HEK293 (cell line): ENCODE measurements at regions not wholly inside any gene's neighbourhood (a gene's known extent, or its start where the extent isn't known, plus 50 kb on each side); places are given as distances from the start of the nearest gene placed in this dataset.

Experiments used
- CTCF ChIA-PET: fragments of 350-600 bp; formaldehyde crosslinking; extraction: SDS; loops from one replicate; lab custom pipeline; 2021; ENCODE audit warnings: antibody characterized with exemption; lab: Yijun Ruan, JAX
- POLR2A ChIA-PET: fragments of 300-600 bp; formaldehyde crosslinking; extraction: SDS; loops from one replicate; lab custom pipeline; 2020; ENCODE audit warnings: antibody characterized with exemption, inconsistent platforms; lab: Yijun Ruan, JAX
- H3K27ac ChIP-seq: fragments of 200-500 bp; sonication (Bioruptor generic); 2 replicates; pipeline ENCODE4 v1.5.1; 2014; ENCODE audit warnings: low read depth, low read length, control low read depth, inconsistent platforms; ENCODE audit errors: extremely low read depth
- H3K36me3 ChIP-seq, 2 experiments: fragments of 200-500 bp in 1 of 2; sonication (Bioruptor generic) in 1 of 2; 1 replicate in 1 of 2; 2 replicates in 1 of 2; pipeline ENCODE4 v1.5.1; 2014 to 2017; ENCODE audit warnings: inconsistent platforms in 2 of 2, low read length in 2 of 2; ENCODE audit not compliant: control insufficient read depth in 2 of 2, insufficient read depth in 1 of 2
- H3K4me1 ChIP-seq: fragments of 200-500 bp; sonication (Bioruptor generic); 2 replicates; pipeline ENCODE4 v1.5.1; 2014; ENCODE audit warnings: mild to moderate bottlenecking, low read length, inconsistent platforms; ENCODE audit not compliant: control insufficient read depth, insufficient read depth
- H3K4me3 ChIP-seq: 2 replicates; pipeline ENCODE4 v1.5.1; 2011; ENCODE audit warnings: low read depth, mild to moderate bottlenecking, control low read depth, low read length, moderate library complexity
- H3K9me3 ChIP-seq: fragments of 200-500 bp; sonication (Bioruptor generic); 2 replicates; pipeline ENCODE4 v1.5.1; 2014; ENCODE audit warnings: low read depth, low read length, inconsistent platforms; ENCODE audit not compliant: control insufficient read depth, insufficient read depth
- CTCF ChIP-seq: fragments of 450-650 bp; formaldehyde crosslinking; IDR thresholded peaks from 2 replicates; pipeline ENCODE4 v1.5.1; 2016; ENCODE audit warnings: missing biosample characterization, missing genetic modification characterization
- KLF10 ChIP-seq: fragments of 450-650 bp; IDR thresholded peaks from 2 replicates; pipeline ENCODE4 v1.5.1; 2018; ENCODE audit warnings: missing biosample characterization, mild to moderate bottlenecking, missing genetic modification characterization
- KLF7 ChIP-seq: fragments of 450-650 bp; formaldehyde crosslinking; IDR thresholded peaks from 2 replicates; pipeline ENCODE4 v1.5.1; 2016; ENCODE audit warnings: missing biosample characterization, missing genetic modification characterization, borderline replicate concordance
- MYNN ChIP-seq: fragments of 450-650 bp; formaldehyde crosslinking; IDR thresholded peaks from 2 replicates; pipeline ENCODE4 v1.5.1; 2016; ENCODE audit warnings: missing biosample characterization, missing genetic modification characterization, borderline replicate concordance
- SCRT2 ChIP-seq: fragments of 450-650 bp; formaldehyde crosslinking; IDR thresholded peaks from 2 replicates; pipeline ENCODE4 v1.5.1; 2016; ENCODE audit warnings: missing biosample characterization, missing genetic modification characterization
- ZNF146 ChIP-seq: fragments of 450-650 bp; formaldehyde crosslinking; IDR thresholded peaks from 2 replicates; pipeline ENCODE4 v1.5.1; 2016; ENCODE audit warnings: missing biosample characterization, missing genetic modification characterization
- ZNF174 ChIP-seq: fragments of 450-650 bp; formaldehyde crosslinking; IDR thresholded peaks from 2 replicates; pipeline ENCODE4 v1.5.0; 2017; ENCODE audit warnings: missing biosample characterization, mild to moderate bottlenecking, missing genetic modification characterization
- ZNF175 ChIP-seq: fragments of 450-650 bp; formaldehyde crosslinking; IDR thresholded peaks from 2 replicates; pipeline ENCODE4 v1.5.1; 2016; ENCODE audit warnings: missing biosample characterization, missing genetic modification characterization
- ZNF24 ChIP-seq: fragments of 450-650 bp; formaldehyde crosslinking; IDR thresholded peaks from 2 replicates; pipeline ENCODE4 v1.5.1; 2016; ENCODE audit warnings: missing biosample characterization, missing genetic modification characterization
- ZNF26 ChIP-seq: fragments of 450-650 bp; formaldehyde crosslinking; IDR thresholded peaks from 2 replicates; pipeline ENCODE4 v1.5.1; 2016; ENCODE audit warnings: missing biosample characterization, missing genetic modification characterization
- ZNF274 ChIP-seq, 2 experiments: fragments of 200-500 bp in 1 of 2; fragments of 450-650 bp in 1 of 2; sonication (Bioruptor generic) in 1 of 2; formaldehyde crosslinking in 1 of 2; IDR thresholded peaks; 2 replicates each; pipeline versions ENCODE4 v1.5.1 to v1.6.1; 2014 to 2016; ENCODE audit warnings: borderline replicate concordance in 1 of 2, inconsistent platforms in 1 of 2, low read length in 1 of 2, missing biosample characterization in 1 of 2, missing genetic modification characterization in 1 of 2
- ZNF366 ChIP-seq: fragments of 450-650 bp; formaldehyde crosslinking; conservative IDR thresholded peaks from 2 replicates; pipeline ENCODE4 v1.5.1; 2016; ENCODE audit warnings: missing biosample characterization, missing genetic modification characterization
- ZNF529 ChIP-seq: fragments of 450-650 bp; formaldehyde crosslinking; IDR thresholded peaks from 2 replicates; pipeline ENCODE4 v1.5.1; 2017; ENCODE audit warnings: missing genetic modification characterization, missing biosample characterization; ENCODE audit not compliant: insufficient replicate concordance
- ZNF596 ChIP-seq: fragments of 450-650 bp; IDR thresholded peaks from 2 replicates; pipeline ENCODE4 v1.5.0; 2018; ENCODE audit warnings: missing biosample characterization, mild to moderate bottlenecking, missing genetic modification characterization, moderate library complexity
- ZNF610 ChIP-seq: fragments of 450-650 bp; formaldehyde crosslinking; IDR thresholded peaks from 2 replicates; pipeline ENCODE4 v1.5.1; 2016; ENCODE audit warnings: missing biosample characterization, missing genetic modification characterization, borderline replicate concordance
- ZNF626 ChIP-seq: fragments of 450-650 bp; sonication (Bioruptor Pico); formaldehyde crosslinking; IDR thresholded peaks from 2 replicates; pipeline ENCODE4 v1.5.1; 2018; ENCODE audit warnings: missing biosample characterization, missing genetic modification characterization, inconsistent platforms
- ZNF777 ChIP-seq: fragments of 450-650 bp; formaldehyde crosslinking; IDR thresholded peaks from 2 replicates; pipeline ENCODE4 v1.5.1; 2017; ENCODE audit warnings: missing biosample characterization, missing genetic modification characterization, borderline replicate concordance
- ZNF792 ChIP-seq: fragments of 450-650 bp; formaldehyde crosslinking; IDR thresholded peaks from 2 replicates; pipeline ENCODE4 v1.5.1; 2016; ENCODE audit warnings: missing biosample characterization, missing genetic modification characterization
- ZNF837 ChIP-seq: fragments of 450-650 bp; formaldehyde crosslinking; IDR thresholded peaks from 2 replicates; pipeline ENCODE4 v1.5.1; 2016; ENCODE audit warnings: missing biosample characterization, missing genetic modification characterization
- ZSCAN30 ChIP-seq: fragments of 450-650 bp; IDR thresholded peaks from 2 replicates; pipeline ENCODE4 v1.5.1; 2018; ENCODE audit warnings: missing biosample characterization, mild to moderate bottlenecking, missing genetic modification characterization, moderate library complexity
- TF ChIP-seq, protein P1 (sequence below): fragments of 450-650 bp; formaldehyde crosslinking; IDR thresholded peaks from 2 replicates; pipeline ENCODE4 v1.5.1; 2016; ENCODE audit warnings: missing biosample characterization, missing genetic modification characterization

- TF ChIP-seq, protein P1, sequence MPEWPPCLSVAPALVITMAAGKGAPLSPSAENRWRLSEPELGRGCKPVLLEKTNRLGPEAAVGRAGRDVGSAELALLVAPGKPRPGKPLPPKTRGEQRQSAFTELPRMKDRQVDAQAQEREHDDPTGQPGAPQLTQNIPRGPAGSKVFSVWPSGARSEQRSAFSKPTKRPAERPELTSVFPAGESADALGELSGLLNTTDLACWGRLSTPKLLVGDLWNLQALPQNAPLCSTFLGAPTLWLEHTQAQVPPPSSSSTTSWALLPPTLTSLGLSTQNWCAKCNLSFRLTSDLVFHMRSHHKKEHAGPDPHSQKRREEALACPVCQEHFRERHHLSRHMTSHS (tag by site-specific recombination) = no peak
- TF ChIP-seq KLF7 (tag by site-specific recombination) (no peak), MYNN (tag by site-specific recombination) (no peak)
These were observed 572.9 kb upstream of the SOX9 start (continued) for GRCh38 chr17:71547904-71548303.

DNA sequence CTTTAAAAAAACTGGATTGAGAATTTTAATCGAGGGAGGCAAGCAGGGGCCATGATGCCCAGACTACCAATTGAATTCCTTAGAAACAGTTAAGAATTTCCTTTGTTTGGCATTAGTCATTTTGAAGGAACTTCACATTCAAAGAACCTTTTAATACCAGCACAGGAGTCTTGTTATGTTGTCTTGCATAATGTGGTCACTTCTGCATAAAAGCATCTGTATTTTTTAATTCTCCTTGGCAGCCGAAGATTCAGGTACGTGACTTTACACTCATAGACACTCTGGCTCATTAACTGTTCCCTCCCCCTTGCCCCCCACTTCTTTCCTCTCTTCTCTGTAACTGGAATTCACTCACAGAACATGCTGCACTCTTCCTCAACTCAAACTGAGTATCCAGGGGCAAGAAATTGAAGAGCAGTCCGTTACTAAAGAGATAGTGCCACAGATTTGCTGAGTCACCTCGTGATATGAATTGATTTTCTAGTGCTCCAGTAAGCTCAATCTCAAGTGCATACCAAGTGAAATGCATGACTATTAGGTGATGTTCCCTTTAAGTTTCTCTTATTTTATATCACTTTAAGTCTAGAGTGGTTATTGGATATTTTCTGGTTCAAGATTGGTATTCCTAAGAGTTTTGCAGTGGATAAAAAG lies 572.2 kb upstream of the SOX9 start:
- POLR2A ChIA-PET = no interaction called here
- H3K4me1 ChIP-seq = no peaks in the 10 kb centered on the region
- H3K36me3 ChIP-seq = no peaks in the 10 kb centered on the region
- CTCF ChIA-PET = interaction anchor here (0.6 kb wide), 1 partner anchor 54 kb away, joined by 5 read pairs; no protein-coding TSS in a partner anchor
- TF ChIP-seq ZNF626 (tag by site-specific recombination) = no peak
- TF ChIP-seq SCRT2 (tag by site-specific recombination) = no peak
- TF ChIP-seq ZNF596 (tag by site-specific recombination) = no peak
- TF ChIP-seq ZNF366 (tag by site-specific recombination) = no peak
- no peak for TF ChIP-seq ZNF26
- no peak for TF ChIP-seq CTCF
- no peak for TF ChIP-seq ZNF529
- TF ChIP-seq ZNF174 (tag by site-specific recombination) = no peak
- no peak for TF ChIP-seq ZNF837 (tag by site-specific recombination)
- TF ChIP-seq ZNF610 = no peak
- TF ChIP-seq ZSCAN30 (tag by site-specific recombination) = no peak
- TF ChIP-seq ZNF777 (tag by site-specific recombination) = no peak
- no peak for TF ChIP-seq ZNF24
- no peak for TF ChIP-seq ZNF175
- TF ChIP-seq, all 188 proteins: peak for 0
- H3K27ac ChIP-seq = no peak overlapping the region
- no peak overlapping the region for H3K4me3 ChIP-seq
- H3K9me3 ChIP-seq = no peaks in the 10 kb centered on the region

DNA sequence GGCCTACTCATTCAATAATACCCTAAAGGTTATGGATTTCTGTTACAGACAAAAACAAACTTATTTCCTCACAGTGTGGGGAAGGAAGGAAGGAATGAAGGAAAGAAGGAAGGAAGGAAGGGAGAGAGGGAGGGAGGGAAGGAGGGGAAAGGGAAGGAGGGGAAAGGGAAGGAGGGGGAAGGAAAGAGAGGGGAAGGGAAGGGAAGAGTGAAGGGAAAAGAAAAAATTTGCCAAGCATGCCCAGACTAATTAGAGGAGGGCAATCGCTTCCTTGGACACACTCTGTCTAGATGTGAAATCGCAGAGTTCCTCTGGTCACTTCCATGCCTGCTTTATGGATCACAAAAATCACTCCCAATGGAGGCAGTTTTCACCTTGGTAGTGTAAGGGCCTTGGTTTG lies 570.1 kb upstream of the SOX9 start:
- TF ChIP-seq KLF10 (no peak), ZNF792 (no peak), ZNF146 (tag by site-specific recombination) (no peak), ZNF274 (IDR thresholded peaks at IDR 0.05; ENCODE audit: low read length) (no peak), ZNF274 (tag by site-specific recombination; IDR thresholded peaks at IDR 0.05; ENCODE audit: borderline replicate concordance) (no peak)
- TF ChIP-seq, all 188 proteins: peak for 0
- CTCF ChIA-PET = no interaction called here
- POLR2A ChIA-PET = no interaction called here
- Histone ChIP-seq H3K4me1 (no peaks in the 10 kb centered on the region), H3K27ac (no peak overlapping the region), H3K4me3 (no peak overlapping the region), H3K36me3 (no peaks in the 10 kb centered on the region), H3K9me3 (no peaks in the 10 kb centered on the region)
